GM18951 (cell line): ENCODE measurements at regions not wholly inside any gene's neighbourhood (a gene's known extent, or its start where the extent isn't known, plus 50 kb on each side); places are given as distances from the start of the nearest gene placed in this dataset.

Experiments
- POLR2A ChIP-seq: IDR thresholded peaks from 4 replicates; pipeline ENCODE4 v1.6.1; 2011; ENCODE audit warnings: mild to moderate bottlenecking; ENCODE audit not compliant: insufficient read length, insufficient read depth; ENCODE audit errors: extremely low read depth
- in situ Hi-C: fragments of 300-500 bp; cut with MboI; formaldehyde crosslinking; loops from one replicate; pipeline ENCODE4 v1.12.0; 2022; ENCODE audit warnings: low sequenced_read_pairs, mixed read lengths, inconsistent platforms; ENCODE audit not compliant: unreplicated experiment

DNA sequence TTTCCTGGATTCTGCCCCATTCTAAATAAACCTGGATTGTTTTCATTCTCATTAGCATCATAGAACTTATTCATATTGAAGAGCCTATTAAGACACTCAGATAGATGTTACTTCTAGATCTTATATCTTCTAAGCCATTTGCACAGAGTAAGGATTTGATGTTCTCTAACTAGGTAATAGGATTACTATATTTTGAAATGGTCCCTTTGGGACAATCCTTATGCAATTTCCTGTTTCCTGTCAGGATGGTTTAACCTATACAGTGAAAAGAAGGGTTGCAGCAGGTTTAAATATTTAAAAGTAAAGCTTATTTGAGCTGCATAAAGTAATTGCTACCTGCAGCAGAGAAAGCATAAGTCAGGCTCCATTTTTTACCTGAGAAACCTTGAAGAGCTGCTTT, 860.1 kb downstream of the TFAP2A start:
- TF ChIP-seq POLR2A: no peak
- in situ Hi-C loops: no loop called here

DNA sequence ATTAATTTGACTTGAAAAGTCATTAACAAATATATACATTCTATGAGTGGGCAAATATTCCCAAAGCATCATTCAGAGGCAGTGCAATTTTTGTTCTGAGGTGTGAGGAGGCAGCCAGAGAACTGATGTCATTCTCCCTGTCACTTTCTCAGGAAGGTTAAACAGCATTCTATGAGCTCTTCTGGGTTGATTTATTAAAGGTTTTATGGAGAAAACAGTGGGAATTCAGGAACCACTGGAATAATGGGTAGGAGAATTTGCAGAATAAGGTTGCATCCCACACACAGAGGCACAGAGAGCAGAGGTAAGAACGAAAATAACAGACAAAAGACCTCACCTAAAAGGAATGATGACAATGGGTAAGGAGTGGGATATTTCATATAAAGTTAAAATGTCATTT, 860.6 kb downstream of the TFAP2A start:
- TF ChIP-seq POLR2A: no peak
- in situ Hi-C loops: no loop called here

GRCh38 chr6:9553002-9553401, 861.9 kb downstream of the TFAP2A start:
- in situ Hi-C loops: no loop called here
- no peak for TF ChIP-seq POLR2A

GRCh38 chr6:9543649-9544048, 871.2 kb downstream of the TFAP2A start:
- TF ChIP-seq POLR2A: no peak
- in situ Hi-C loops: loop anchor here (25.0 kb wide), 1 partner anchor 894 kb away; no protein-coding TSS in a partner anchor

DNA sequence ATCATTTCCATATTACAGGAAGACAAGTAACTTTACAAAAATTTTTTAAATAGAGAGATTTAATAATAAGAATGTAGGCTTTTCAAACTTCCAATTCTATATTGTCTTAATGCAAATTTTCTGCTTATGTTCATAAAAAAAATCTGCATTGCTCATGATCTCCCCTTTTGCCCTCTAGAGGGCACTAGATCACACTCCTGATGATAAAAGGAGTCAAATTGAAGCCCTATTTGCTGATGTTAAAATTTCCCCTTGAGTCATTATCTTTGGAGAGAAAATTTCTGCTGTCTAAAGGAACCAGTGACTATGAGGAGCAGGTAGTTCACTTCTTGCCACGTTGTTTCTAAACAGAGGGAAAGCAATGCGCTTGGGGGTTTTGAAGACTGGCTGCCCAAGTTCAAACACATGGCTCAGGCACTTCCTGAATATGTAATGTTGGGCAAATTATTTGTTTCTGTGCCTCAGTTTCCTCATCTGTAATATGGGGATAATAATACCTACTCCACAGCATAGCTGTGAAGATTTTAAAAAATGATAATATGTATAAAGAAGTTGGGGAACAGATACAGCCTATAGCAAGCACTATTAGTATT, 874.2 kb downstream of the TFAP2A start:
- in situ Hi-C loops: loop anchor here (25.0 kb wide), 1 partner anchor 897 kb away; no protein-coding TSS in a partner anchor
- no peak for TF ChIP-seq POLR2A

- no peak for TF ChIP-seq POLR2A
- in situ Hi-C loops: loop anchor here (25.0 kb wide), 1 partner anchor 897 kb away; no protein-coding TSS in a partner anchor
These were observed 874.7 kb downstream of the TFAP2A start for GRCh38 chr6:9540126-9540525.

DNA sequence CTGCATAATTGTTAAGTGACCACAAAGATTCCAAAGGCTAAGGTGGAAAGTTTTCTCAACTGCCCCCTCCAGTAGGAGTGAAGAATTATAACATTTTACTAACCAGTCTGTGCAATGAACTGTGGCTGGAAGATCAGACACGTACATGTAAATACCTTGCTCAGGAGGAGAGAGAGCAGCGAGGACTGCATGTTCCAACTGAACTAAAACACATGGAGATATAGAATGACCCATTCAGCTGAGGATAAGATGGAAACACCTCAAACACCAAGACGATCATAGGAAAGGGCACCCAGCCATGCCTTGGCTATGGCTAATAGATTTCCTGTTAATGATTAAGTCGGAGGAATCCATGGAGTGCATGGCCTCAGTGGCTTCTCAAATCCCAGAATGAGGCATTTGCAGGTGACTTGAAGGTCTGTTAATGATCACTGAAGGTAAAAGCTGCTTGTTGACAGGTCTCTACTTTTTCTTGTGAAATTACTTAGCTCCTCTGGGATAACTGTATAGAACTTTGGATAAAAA, 875.6 kb downstream of the TFAP2A start:
- in situ Hi-C loops: loop anchor here (25.0 kb wide), 1 partner anchor 898 kb away; no protein-coding TSS in a partner anchor

DNA sequence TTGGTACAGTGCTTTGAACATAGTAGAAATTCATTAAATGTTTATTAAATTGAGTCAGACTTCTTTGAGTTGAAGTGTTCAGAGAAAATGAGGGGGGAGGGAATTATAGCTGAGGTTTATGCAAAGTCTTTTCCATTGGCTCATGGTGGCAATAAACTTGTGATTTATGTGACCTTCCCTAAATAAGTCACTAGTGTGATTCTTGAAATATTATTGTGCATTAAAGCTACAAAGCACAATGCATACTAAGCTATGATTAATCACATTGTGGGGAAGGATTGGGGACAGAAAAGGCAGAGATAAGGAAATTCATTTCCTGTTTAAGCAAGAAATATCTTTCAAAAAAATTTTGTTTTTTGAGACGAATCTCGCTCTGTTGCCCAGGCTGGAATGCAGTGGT, 877.5 kb downstream of the TFAP2A start:
- in situ Hi-C loops: loop anchor here (25.0 kb wide), 1 partner anchor 900 kb away; no protein-coding TSS in a partner anchor
- TF ChIP-seq POLR2A: no peak

More for the DNA sequence above, 875.6 kb downstream of the TFAP2A start:
- TF ChIP-seq POLR2A: no peak

- TF ChIP-seq POLR2A: no peak
- in situ Hi-C loops: loop anchor here (25.0 kb wide), 1 partner anchor 902 kb away; no protein-coding TSS in a partner anchor
These were observed 879.8 kb downstream of the TFAP2A start for GRCh38 chr6:9535106-9535505.

DNA sequence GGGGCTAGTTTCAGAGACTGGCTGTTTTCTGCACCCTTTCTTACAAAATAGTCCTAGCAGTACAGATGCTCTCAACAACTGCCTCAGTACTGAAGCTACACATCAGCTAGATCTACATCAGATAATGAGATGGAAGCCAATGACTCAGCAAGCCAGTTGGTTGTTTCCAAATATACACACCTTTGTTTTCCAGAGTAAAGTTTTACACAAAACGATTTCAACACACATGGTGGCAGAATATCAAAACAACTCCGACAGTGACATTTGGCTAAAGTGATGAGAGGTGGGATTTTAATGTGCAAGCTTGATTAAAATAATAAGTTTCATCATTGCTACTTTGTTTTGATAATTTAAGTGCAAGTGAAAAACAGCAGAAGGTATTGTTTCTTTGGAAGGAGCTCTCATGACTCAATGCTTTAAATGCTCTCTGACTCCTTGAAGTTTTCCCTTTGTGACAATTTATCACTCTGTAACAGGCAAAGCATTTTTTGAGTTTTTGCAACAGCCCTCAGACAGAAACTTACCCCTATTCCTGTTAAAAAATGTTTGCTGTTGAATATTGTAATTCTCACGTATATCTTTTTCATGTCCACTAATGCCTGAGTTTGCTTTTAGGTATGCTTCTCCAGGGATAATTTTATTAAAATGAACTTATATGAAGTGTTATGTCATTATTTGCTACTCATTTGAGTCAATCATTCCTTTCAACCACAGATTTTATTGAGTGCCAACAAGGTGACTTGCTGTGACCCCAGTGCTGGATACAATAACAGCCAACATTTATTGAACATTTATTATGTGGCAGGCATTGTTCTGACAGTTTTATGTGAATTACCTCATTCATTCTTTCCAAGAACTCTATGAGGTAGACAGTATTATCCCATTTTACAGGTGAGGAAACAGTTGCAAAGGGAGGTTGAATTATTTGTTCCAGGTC, 882.0 kb downstream of the TFAP2A start:
- TF ChIP-seq POLR2A: no peak
- in situ Hi-C loops: loop anchor here (25.0 kb wide), 1 partner anchor 904 kb away; no protein-coding TSS in a partner anchor

GRCh38 chr6:9527679-9528286, 887.1 kb downstream of the TFAP2A start:
- in situ Hi-C loops: loop anchor here (25.0 kb wide), 1 partner anchor 910 kb away; no protein-coding TSS in a partner anchor
- no peak for TF ChIP-seq POLR2A

- in situ Hi-C loops: no loop called here
- TF ChIP-seq POLR2A: no peak
These were observed 891.4 kb downstream of the TFAP2A start for GRCh38 chr6:9523462-9523861.

DNA sequence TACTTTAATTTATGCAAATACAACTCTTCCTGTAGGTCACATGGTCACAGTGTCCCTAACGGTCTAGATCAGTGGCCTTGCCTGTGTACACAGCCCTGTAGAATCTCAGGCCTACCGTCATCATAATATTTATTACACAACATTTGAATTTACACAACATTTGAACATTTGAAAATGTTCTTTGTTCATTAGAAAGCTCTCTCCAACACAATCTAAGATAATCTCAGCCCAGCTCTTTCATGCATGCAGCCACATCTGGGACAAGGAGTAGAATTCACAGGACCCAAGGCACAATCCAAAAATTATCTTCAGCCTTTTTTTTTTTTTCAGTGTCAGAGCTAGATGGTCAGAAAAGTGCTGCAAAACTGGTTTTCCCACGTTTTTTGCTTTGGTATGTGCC, 892.8 kb downstream of the TFAP2A start:
- in situ Hi-C loops: no loop called here
- no peak for TF ChIP-seq POLR2A

DNA sequence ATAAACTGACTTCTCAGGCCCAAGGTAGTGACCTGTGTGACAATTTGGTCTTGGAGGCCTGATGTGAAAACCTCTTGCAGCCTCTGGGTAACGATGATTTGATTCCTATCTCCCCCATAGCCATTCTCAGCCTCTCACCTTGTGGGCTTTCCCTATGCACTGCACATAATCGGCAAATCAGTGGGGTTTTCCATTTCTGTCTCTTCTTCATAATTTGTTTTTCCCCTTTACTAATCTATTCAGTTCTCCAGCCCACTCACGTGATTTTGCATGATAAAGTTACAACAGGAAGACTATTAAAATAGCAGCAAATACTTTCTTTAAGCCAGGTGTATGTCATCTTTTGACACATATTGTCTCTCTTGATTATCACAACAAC, 893.7 kb downstream of the TFAP2A start:
- TF ChIP-seq POLR2A: no peak
- in situ Hi-C loops: no loop called here
